Tibial nerve (tissue), 4 donors: ENCODE measurements at regions not wholly inside any gene's neighbourhood (a gene's known extent, or its start where the extent isn't known, plus 50 kb on each side); places are given as distances from the start of the nearest gene placed in this dataset.

ENCODE experiments used
- CTCF ChIP-seq, 5 experiments: fragments of 200-600 bp in 3 of 5; fragments of 450-650 bp in 2 of 5; sonication (generic) in 3 of 5; IDR thresholded peaks; one replicate each; pipeline ENCODE4 v1.5.1; 2016 to 2019; ENCODE audit warnings: antibody characterized with exemption in 5 of 5, mild to moderate bottlenecking in 3 of 5, moderate library complexity in 2 of 5
- EP300 ChIP-seq, 2 donors: sonication (generic); formaldehyde crosslinking; IDR thresholded peaks; one replicate each; pipeline ENCODE4 v1.6.1; 2017; ENCODE audit warnings: antibody characterized with exemption in 2 of 2, mild to moderate bottlenecking in 1 of 2
- POLR2A ChIP-seq, 2 donors: fragments of 450-650 bp; IDR thresholded peaks; one replicate each; pipeline ENCODE4 v1.6.1; 2017; ENCODE audit warnings: antibody characterized with exemption in 2 of 2, mild to moderate bottlenecking in 2 of 2, moderate library complexity in 2 of 2

DNA sequence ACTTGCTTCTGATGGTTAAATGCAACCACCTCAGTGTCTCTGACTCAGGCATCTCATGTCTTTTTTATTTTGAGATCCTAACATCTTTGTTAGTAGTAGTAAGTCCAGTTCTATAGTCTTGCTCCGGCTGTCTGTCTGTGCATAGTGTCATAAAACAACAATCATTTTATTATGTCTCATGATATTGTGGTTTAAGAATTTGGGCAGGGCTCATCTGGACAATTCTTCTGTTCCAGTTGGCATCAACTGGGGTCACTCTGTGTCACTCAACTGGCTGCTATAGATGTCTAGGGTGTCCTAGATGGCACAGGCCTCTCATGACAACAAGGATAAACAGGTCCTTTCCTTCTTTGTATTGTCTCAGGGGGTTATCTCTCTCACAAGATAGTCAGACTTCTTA is 299.6 kb upstream of the ZNF521 start:
- TF ChIP-seq CTCF (IDR thresholded peaks at IDR 0.05), result no peak
- TF ChIP-seq POLR2A (IDR thresholded peaks at IDR 0.05), result no peak
- no peak for TF ChIP-seq EP300 (IDR thresholded peaks at IDR 0.05)
